OCI-LY1 (cell line): ENCODE measurements at regions not wholly inside any gene's neighbourhood (a gene's known extent, or its start where the extent isn't known, plus 50 kb on each side); places are given as distances from the start of the nearest gene placed in this dataset.

Experiments
- EZH2 ChIP-seq: fragments of 200-600 bp; sonication (generic), shearing (Covaris generic); IDR thresholded peaks from 2 replicates; pipeline ENCODE4 v1.8.0; 2017; ENCODE audit warnings: borderline replicate concordance, mixed run types, mild to moderate bottlenecking, antibody characterized with exemption, low read length, moderate library complexity, mixed read lengths
- TF ChIP-seq, protein P1 (sequence below): fragments of 200-600 bp; sonication (generic), shearing (Covaris generic); IDR thresholded peaks from 2 replicates; pipeline ENCODE4 v1.5.1; 2017; ENCODE audit warnings: mild to moderate bottlenecking, antibody characterized with exemption, low read length, moderate library complexity, mixed read lengths

DNA sequence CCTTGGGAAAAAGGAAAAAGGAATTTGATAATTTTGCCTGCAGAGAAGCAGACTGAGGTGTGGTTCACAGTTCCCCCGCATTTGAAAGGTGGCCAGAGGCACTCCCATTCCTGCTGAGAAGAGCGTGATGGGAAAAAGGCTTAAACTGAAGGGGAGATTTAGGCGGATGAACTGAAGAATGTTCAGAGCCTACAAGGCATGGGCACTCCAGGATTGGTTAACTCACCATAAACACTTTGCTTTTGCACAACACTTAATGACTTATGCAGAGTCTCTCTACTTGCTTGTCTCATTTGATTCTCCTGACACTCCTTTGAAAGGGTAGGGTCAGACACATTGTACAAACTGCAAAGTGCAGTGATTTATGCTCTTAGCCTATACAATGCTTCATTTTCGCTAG is 119.6 kb upstream of the RUNX1 start:
- TF ChIP-seq, protein P1, sequence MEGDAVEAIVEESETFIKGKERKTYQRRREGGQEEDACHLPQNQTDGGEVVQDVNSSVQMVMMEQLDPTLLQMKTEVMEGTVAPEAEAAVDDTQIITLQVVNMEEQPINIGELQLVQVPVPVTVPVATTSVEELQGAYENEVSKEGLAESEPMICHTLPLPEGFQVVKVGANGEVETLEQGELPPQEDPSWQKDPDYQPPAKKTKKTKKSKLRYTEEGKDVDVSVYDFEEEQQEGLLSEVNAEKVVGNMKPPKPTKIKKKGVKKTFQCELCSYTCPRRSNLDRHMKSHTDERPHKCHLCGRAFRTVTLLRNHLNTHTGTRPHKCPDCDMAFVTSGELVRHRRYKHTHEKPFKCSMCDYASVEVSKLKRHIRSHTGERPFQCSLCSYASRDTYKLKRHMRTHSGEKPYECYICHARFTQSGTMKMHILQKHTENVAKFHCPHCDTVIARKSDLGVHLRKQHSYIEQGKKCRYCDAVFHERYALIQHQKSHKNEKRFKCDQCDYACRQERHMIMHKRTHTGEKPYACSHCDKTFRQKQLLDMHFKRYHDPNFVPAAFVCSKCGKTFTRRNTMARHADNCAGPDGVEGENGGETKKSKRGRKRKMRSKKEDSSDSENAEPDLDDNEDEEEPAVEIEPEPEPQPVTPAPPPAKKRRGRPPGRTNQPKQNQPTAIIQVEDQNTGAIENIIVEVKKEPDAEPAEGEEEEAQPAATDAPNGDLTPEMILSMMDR, result no peak
- no peak for TF ChIP-seq EZH2
